MM.1S (cell line): ENCODE measurements at regions not wholly inside any gene's neighbourhood (a gene's known extent, or its start where the extent isn't known, plus 50 kb on each side); places are given as distances from the start of the nearest gene placed in this dataset.

Source experiments
- DNase-seq: peaks from one replicate; pipeline ENCODE4 v3.0.0-alpha.2; 2015
- H2AFZ ChIP-seq: fragments of 300-600 bp; sonication (generic); 2 replicates; pipeline ENCODE4 v1.6.0; 2016; ENCODE audit warnings: antibody characterized with exemption, low read length
- H3F3A ChIP-seq: fragments of 300-600 bp; sonication (generic); 2 replicates; pipeline ENCODE4 v1.6.1; 2016; ENCODE audit warnings: mild to moderate bottlenecking, antibody characterized with exemption, low read length, moderate library complexity, mixed read lengths; ENCODE audit not compliant: insufficient read depth
- H3K27ac ChIP-seq: fragments of 300-600 bp; sonication (generic); 2 replicates; pipeline ENCODE4 v1.5.1; 2016; ENCODE audit warnings: mild to moderate bottlenecking, low read length
- H3K27me3 ChIP-seq: fragments of 300-600 bp; sonication (generic); replicated peaks from 2 replicates; pipeline ENCODE4 v1.6.0; 2016; ENCODE audit warnings: low read length; ENCODE audit not compliant: insufficient read depth
- H3K36me3 ChIP-seq: fragments of 300-600 bp; sonication (generic); replicated peaks from 2 replicates; pipeline ENCODE4 v1.6.1; 2016; ENCODE audit warnings: mild to moderate bottlenecking, low read length, mixed read lengths; ENCODE audit not compliant: insufficient read depth
- H3K4me1 ChIP-seq: fragments of 300-600 bp; sonication (generic); 2 replicates; pipeline ENCODE4 v1.6.1; 2016; ENCODE audit warnings: low read length, mixed read lengths
- H3K4me2 ChIP-seq: fragments of 300-600 bp; sonication (generic); 2 replicates; pipeline ENCODE4 v1.6.0; 2016; ENCODE audit warnings: low read depth, low read length
- H3K4me3 ChIP-seq: fragments of 300-600 bp; sonication (generic); 2 replicates; pipeline ENCODE4 v1.5.1; 2016; ENCODE audit warnings: low read length, mixed read lengths
- H3K79me2 ChIP-seq: fragments of 300-600 bp; sonication (generic); 2 replicates; pipeline ENCODE4 v1.6.1; 2016; ENCODE audit warnings: mixed run types, low read length, mixed read lengths
- H3K9ac ChIP-seq: fragments of 300-600 bp; sonication (generic); 2 replicates; pipeline ENCODE4 v1.6.1; 2016; ENCODE audit warnings: low read length, mixed read lengths
- H3K9me2 ChIP-seq: fragments of 300-600 bp; sonication (generic); replicated peaks from 2 replicates; pipeline ENCODE4 v1.6.1; 2016; ENCODE audit warnings: mild to moderate bottlenecking, low read length, mixed read lengths; ENCODE audit not compliant: insufficient read depth
- H3K9me3 ChIP-seq: fragments of 300-600 bp; sonication (generic); replicated peaks from 2 replicates; pipeline ENCODE4 v1.6.1; 2016; ENCODE audit warnings: mild to moderate bottlenecking, low read length, mixed read lengths; ENCODE audit not compliant: insufficient read depth
- H4K20me1 ChIP-seq: fragments of 300-600 bp; sonication (generic); 2 replicates; pipeline ENCODE4 v1.6.1; 2016; ENCODE audit warnings: mild to moderate bottlenecking, low read length, moderate library complexity, mixed read lengths; ENCODE audit not compliant: insufficient read depth
- EZH2 ChIP-seq: fragments of 300-600 bp; sonication (generic); optimal IDR thresholded peaks from 2 replicates; pipeline ENCODE3; 2017; ENCODE audit warnings: low read depth, mild to moderate bottlenecking, antibody characterized with exemption, low read length, mixed read lengths
- EZH2phosphoT487 ChIP-seq: fragments of 300-600 bp; sonication (generic); IDR thresholded peaks from 2 replicates; pipeline ENCODE4 v1.6.1; 2018; ENCODE audit warnings: antibody characterized with exemption, low read length
- TF ChIP-seq, protein P1 (sequence below): fragments of 300-600 bp; sonication (generic); IDR thresholded peaks from 2 replicates; pipeline ENCODE4 v1.5.1; 2016; ENCODE audit warnings: antibody characterized with exemption, low read length, mixed read lengths

DNA sequence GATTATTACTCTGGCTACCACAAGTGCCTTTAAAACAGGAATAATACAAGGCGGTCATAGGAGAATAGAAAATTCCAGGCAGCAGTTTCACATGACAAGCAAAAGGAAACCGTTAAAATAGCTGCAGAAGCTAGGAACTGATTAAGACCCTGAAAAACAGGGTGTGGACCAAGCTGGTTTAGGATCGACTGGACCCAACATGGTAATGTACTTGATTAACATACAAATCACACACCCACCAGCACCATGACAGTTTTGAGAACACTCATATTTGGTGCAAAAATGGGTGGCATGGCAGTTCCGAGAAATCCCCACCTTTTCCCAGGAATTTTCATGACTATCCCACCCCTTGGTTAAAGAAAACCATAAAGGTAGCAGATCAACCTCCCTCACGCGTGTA, 51.9 kb upstream of the TMEM163 start:
- H3K9me2 ChIP-seq, result no peaks in the 10 kb centered on the region
- H3K4me1 ChIP-seq, result 0 out of 2 replicates have a peak, but pooled peaks cover 3% of the 10 kb centered on the region
- H2AFZ ChIP-seq, result no peak overlapping the region
- H3K9ac ChIP-seq, result no peak overlapping the region
- no peaks in the 10 kb centered on the region for H3K36me3 ChIP-seq
- no peaks in the 10 kb centered on the region for H3F3A ChIP-seq
- H3K9me3 ChIP-seq, result no peaks in the 10 kb centered on the region
- no peaks in the 10 kb centered on the region for H3K27me3 ChIP-seq
- H3K27ac ChIP-seq, result no peak overlapping the region
- no peak overlapping the region for H3K4me3 ChIP-seq
- DNase-seq, result no peak
- TF ChIP-seq, protein P1, sequence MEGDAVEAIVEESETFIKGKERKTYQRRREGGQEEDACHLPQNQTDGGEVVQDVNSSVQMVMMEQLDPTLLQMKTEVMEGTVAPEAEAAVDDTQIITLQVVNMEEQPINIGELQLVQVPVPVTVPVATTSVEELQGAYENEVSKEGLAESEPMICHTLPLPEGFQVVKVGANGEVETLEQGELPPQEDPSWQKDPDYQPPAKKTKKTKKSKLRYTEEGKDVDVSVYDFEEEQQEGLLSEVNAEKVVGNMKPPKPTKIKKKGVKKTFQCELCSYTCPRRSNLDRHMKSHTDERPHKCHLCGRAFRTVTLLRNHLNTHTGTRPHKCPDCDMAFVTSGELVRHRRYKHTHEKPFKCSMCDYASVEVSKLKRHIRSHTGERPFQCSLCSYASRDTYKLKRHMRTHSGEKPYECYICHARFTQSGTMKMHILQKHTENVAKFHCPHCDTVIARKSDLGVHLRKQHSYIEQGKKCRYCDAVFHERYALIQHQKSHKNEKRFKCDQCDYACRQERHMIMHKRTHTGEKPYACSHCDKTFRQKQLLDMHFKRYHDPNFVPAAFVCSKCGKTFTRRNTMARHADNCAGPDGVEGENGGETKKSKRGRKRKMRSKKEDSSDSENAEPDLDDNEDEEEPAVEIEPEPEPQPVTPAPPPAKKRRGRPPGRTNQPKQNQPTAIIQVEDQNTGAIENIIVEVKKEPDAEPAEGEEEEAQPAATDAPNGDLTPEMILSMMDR, result no peak
- no peak for TF ChIP-seq EZH2phosphoT487
- no peak for TF ChIP-seq EZH2
- H3K79me2 ChIP-seq, result no peaks in the 10 kb centered on the region
- no peak overlapping the region for H3K4me2 ChIP-seq
- no peaks in the 10 kb centered on the region for H4K20me1 ChIP-seq

DNA sequence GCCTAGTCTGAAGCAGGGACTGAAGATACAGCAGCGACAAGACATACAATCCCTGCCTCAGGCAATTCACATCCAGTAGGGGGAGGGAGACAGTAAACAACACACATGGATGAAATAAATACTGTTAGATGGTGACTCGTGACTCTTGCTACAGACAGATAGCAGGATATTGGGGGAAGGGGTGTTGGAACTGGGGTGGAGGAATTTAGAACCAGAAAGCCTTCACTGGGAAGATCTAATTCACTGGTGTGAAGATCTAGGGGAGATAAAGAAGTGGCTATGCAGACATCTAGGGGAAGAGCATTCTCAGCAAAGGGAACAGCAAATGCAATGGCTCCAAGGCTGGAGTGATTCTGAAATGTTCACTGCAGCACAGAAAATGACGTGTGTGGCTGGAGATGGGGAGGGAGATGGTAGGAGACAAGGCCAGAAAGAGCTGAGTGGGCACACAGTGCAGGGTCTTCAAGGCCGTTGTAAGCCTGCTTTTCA, 52.6 kb upstream of the TMEM163 start:
- H3K9ac ChIP-seq, result no peak overlapping the region

DNA sequence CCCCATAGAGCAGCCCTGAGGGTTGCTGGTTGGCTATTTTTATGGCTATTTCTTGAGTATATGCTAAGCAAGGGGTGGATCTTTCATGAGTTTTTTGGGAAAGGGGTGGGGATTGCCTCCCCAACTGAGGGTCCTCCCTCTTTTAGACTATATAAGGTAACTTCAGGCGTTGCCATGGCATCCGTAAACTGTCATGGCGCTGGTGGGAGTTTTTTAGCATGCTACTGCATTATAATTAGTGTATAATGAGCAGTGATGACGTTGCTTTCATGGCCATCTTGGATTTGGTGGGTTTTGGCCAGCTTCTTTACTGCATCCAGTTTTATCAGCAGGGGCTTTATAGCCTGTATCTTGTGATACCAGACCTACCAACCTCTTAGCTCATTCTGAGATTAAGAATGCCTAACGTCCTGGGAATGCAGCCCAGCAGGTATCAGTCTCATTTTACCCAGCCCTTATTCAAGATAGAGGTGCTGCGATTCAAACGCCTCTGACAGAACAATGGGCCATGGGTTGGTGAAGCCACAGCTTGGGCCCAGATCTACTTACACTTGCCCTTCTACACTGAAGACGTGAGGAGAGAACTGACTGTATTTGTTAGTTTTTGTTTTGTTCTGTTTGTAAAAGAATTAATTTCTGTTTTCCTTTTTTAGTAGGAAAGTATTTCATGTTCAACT, 53.8 kb upstream of the TMEM163 start:
- H3K4me1 ChIP-seq, result 0 out of 2 replicates have a peak, but pooled peaks cover 3% of the 10 kb centered on the region
- no peak for TF ChIP-seq EZH2phosphoT487
- TF ChIP-seq EZH2, result no peak
- TF ChIP-seq, protein P1, result no peak

More for the DNA sequence above, 52.6 kb upstream of the TMEM163 start:
- no peak overlapping the region for H3K4me2 ChIP-seq
- H3F3A ChIP-seq, result no peaks in the 10 kb centered on the region
- H3K27ac ChIP-seq, result no peak overlapping the region
- no peaks in the 10 kb centered on the region for H3K79me2 ChIP-seq
- TF ChIP-seq, protein P1, result no peak
- TF ChIP-seq EZH2 (no peak), EZH2phosphoT487 (no peak)
- H3K4me3 ChIP-seq, result no peak overlapping the region
- H3K9me3 ChIP-seq, result no peaks in the 10 kb centered on the region
- no peaks in the 10 kb centered on the region for H3K36me3 ChIP-seq
- H3K27me3 ChIP-seq, result no peaks in the 10 kb centered on the region
- no peak for DNase-seq
- H2AFZ ChIP-seq, result no peak overlapping the region
- H3K4me1 ChIP-seq, result 0 out of 2 replicates have a peak, but pooled peaks cover 3% of the 10 kb centered on the region
- H4K20me1 ChIP-seq, result no peaks in the 10 kb centered on the region
- H3K9me2 ChIP-seq, result no peaks in the 10 kb centered on the region

More for the DNA sequence above, 53.8 kb upstream of the TMEM163 start:
- H3K4me3 ChIP-seq, result no peak overlapping the region
- no peaks in the 10 kb centered on the region for H3F3A ChIP-seq
- H3K9ac ChIP-seq, result no peak overlapping the region
- no peaks in the 10 kb centered on the region for H3K9me3 ChIP-seq
- no peak for DNase-seq
- no peak overlapping the region for H2AFZ ChIP-seq
- H3K4me2 ChIP-seq, result no peak overlapping the region
- H3K27me3 ChIP-seq, result no peaks in the 10 kb centered on the region
- no peaks in the 10 kb centered on the region for H4K20me1 ChIP-seq
- no peaks in the 10 kb centered on the region for H3K9me2 ChIP-seq
- H3K36me3 ChIP-seq, result no peaks in the 10 kb centered on the region
- H3K79me2 ChIP-seq, result no peaks in the 10 kb centered on the region
- no peak overlapping the region for H3K27ac ChIP-seq
